H1 (cell line): ENCODE measurements at regions not wholly inside any gene's neighbourhood (a gene's known extent, or its start where the extent isn't known, plus 50 kb on each side); places are given as distances from the start of the nearest gene placed in this dataset.
"Not testable (repeated sequence)": the region's sequence is repeated elsewhere in the genome, so short reads cannot be mapped to it uniquely, and the experiment has no call there.

Source experiments
- CTCF ChIA-PET: fragments of 300-600 bp; sonication (Branson Sonifier 250); formaldehyde crosslinking; loops from one replicate; lab custom pipeline; 2021; ENCODE audit not compliant: partially characterized antibody; lab: Charles Lee
- POLR2A ChIA-PET: fragments of 300-600 bp; sonication (Branson Sonifier 250); formaldehyde crosslinking; loops from one replicate; lab custom pipeline; 2021; ENCODE audit warnings: inconsistent platforms; ENCODE audit not compliant: partially characterized antibody; lab: Charles Lee
- DNase-seq, 2 experiments: peaks; one replicate each; pipeline versions ENCODE4 v3.0.0 to v3.0.0-alpha.2; 2010 to 2022; ENCODE audit warnings: low spot score in 2 of 2, low read depth in 1 of 2, mixed read lengths in 1 of 2
- FAIRE-seq: peaks from 2 replicates; lab custom pipeline; 2011; peaks lifted over from hg19 to GRCh38; lab: Jason Lieb, UNC
- H2AFZ ChIP-seq: 2 replicates; pipeline ENCODE4 v1.8.1; 2012; ENCODE audit warnings: low read length, inconsistent platforms
- H2AK5ac ChIP-seq: 2 replicates; pipeline ENCODE4 v1.6.1; 2013; ENCODE audit warnings: low read depth, low read length
- H2BK120ac ChIP-seq: replicated peaks from 2 replicates; pipeline ENCODE3; 2013; ENCODE audit warnings: low read depth, low read length, inconsistent platforms
- H2BK12ac ChIP-seq: 2 replicates; pipeline ENCODE4 v1.6.1; 2013; ENCODE audit warnings: low read depth, low read length
- H2BK15ac ChIP-seq: 2 replicates; pipeline ENCODE4 v1.6.1; 2013; ENCODE audit warnings: low read length
- H2BK20ac ChIP-seq: 2 replicates; pipeline ENCODE4 v1.6.1; 2013; ENCODE audit warnings: low read length
- H2BK5ac ChIP-seq: 2 replicates; pipeline ENCODE4 v1.6.1; 2013; ENCODE audit warnings: low read depth, low read length
- H3K14ac ChIP-seq: 2 replicates; pipeline ENCODE4 v1.6.1; 2013; ENCODE audit warnings: inconsistent platforms; ENCODE audit not compliant: insufficient read length
- H3K18ac ChIP-seq: 2 replicates; pipeline ENCODE4 v1.6.1; 2013; ENCODE audit warnings: low read length; ENCODE audit errors: extremely low read depth
- H3K23ac ChIP-seq: 2 replicates; pipeline ENCODE4 v1.6.1; 2013; ENCODE audit warnings: inconsistent platforms; ENCODE audit not compliant: insufficient read length
- H3K23me2 ChIP-seq: 2 replicates; pipeline ENCODE4 v1.6.1; 2013; ENCODE audit warnings: low read depth, low read length
- H3K27ac ChIP-seq: 2 replicates; pipeline ENCODE4 v1.6.1; 2011; ENCODE audit warnings: low read depth, low read length, inconsistent platforms
- H3K27me3 ChIP-seq, 4 experiments: replicated peaks in 1 of 4; 1 replicate in 1 of 4; 2 replicates in 3 of 4; pipeline versions ENCODE4 v1.6.1 to v1.8.1; 2011 to 2013; ENCODE audit warnings: low read length in 3 of 4, mild to moderate bottlenecking in 3 of 4, inconsistent platforms in 2 of 4, mixed read lengths in 2 of 4, moderate library complexity in 1 of 4; ENCODE audit not compliant: control insufficient read depth in 3 of 4, insufficient read depth in 3 of 4; ENCODE audit errors: extremely low read depth in 1 of 4
- H3K36me3 ChIP-seq, 4 experiments: 2 replicates each; pipeline versions ENCODE4 v1.6.1 to v1.8.1; 2011 to 2013; ENCODE audit warnings: mild to moderate bottlenecking in 4 of 4, low read length in 3 of 4, moderate library complexity in 2 of 4, control low read depth in 1 of 4, inconsistent platforms in 1 of 4; ENCODE audit not compliant: insufficient read depth in 4 of 4, control insufficient read depth in 2 of 4
- H3K4ac ChIP-seq: replicated peaks from 2 replicates; pipeline ENCODE3; 2013; ENCODE audit warnings: low read length, low read depth, mixed read lengths, inconsistent platforms; ENCODE audit not compliant: insufficient read length
- H3K4me1 ChIP-seq, 4 experiments: replicated peaks in 1 of 4; 1 replicate in 1 of 4; 2 replicates in 3 of 4; pipeline versions ENCODE4 v1.6.1 to v1.8.1; 2011 to 2013; ENCODE audit warnings: low read length in 3 of 4, inconsistent platforms in 2 of 4, mixed read lengths in 1 of 4; ENCODE audit not compliant: insufficient read depth in 4 of 4, control insufficient read depth in 3 of 4
- H3K4me2 ChIP-seq, 2 experiments: 2 replicates each; pipeline versions ENCODE4 v1.6.1 to v1.8.1; 2011 to 2013; ENCODE audit warnings: low read depth in 2 of 2, low read length in 2 of 2, control low read depth in 1 of 2, inconsistent platforms in 1 of 2, mild to moderate bottlenecking in 1 of 2; ENCODE audit not compliant: insufficient read depth in 1 of 2
- H3K4me3 ChIP-seq, 4 experiments: fragments of 200-600, 300-600 bp in 1 of 4; sonication (generic), shearing (Covaris generic), sonication (Bioruptor Twin) in 1 of 4; 2 replicates each; pipeline versions ENCODE4 v1.5.1 to v1.8.1; 2011 to 2016; ENCODE audit warnings: low read length in 4 of 4, low read depth in 3 of 4, control low read depth in 2 of 4, inconsistent platforms in 2 of 4, mild to moderate bottlenecking in 2 of 4, mixed read lengths in 1 of 4, moderate library complexity in 1 of 4; ENCODE audit not compliant: insufficient read depth in 2 of 4; ENCODE audit errors: extremely low read depth in 1 of 4
- H3K56ac ChIP-seq: replicated peaks from 2 replicates; pipeline ENCODE3; 2013; ENCODE audit warnings: low read depth, mild to moderate bottlenecking, mixed read lengths, low read length, inconsistent platforms; ENCODE audit not compliant: insufficient read length
- H3K79me1 ChIP-seq: 2 replicates; pipeline ENCODE4 v1.6.1; 2013; ENCODE audit warnings: low read depth, low read length, control low read depth
- H3K79me2 ChIP-seq, 2 experiments: 2 replicates each; pipeline versions ENCODE4 v1.6.1 to v1.8.1; 2012 to 2013; ENCODE audit warnings: low read length in 2 of 2, mild to moderate bottlenecking in 2 of 2, inconsistent platforms in 1 of 2; ENCODE audit not compliant: insufficient read depth in 2 of 2, control insufficient read depth in 1 of 2
- H3K9ac ChIP-seq, 4 experiments: replicated peaks in 1 of 4; 1 replicate in 1 of 4; 2 replicates in 3 of 4; pipeline versions ENCODE4 v1.6.1 to v1.8.1; 2011 to 2013; ENCODE audit warnings: low read depth in 3 of 4, low read length in 3 of 4, control low read depth in 2 of 4, mild to moderate bottlenecking in 2 of 4, moderate library complexity in 2 of 4, inconsistent platforms in 1 of 4; ENCODE audit errors: extremely low read depth in 1 of 4
- H3K9me3 ChIP-seq, 2 experiments: 2 replicates each; pipeline versions ENCODE4 v1.6.1 to v1.8.1; 2012 to 2013; ENCODE audit warnings: mild to moderate bottlenecking in 2 of 2, moderate library complexity in 2 of 2, control low read depth in 1 of 2, inconsistent platforms in 1 of 2, low read depth in 1 of 2, low read length in 1 of 2, mixed read lengths in 1 of 2; ENCODE audit not compliant: insufficient read depth in 2 of 2
- H4K20me1 ChIP-seq, 2 experiments: replicated peaks in 1 of 2; 2 replicates each; pipeline versions ENCODE3 to v1.8.1; 2011 to 2013; ENCODE audit warnings: inconsistent platforms in 2 of 2, low read length in 2 of 2, mild to moderate bottlenecking in 1 of 2; ENCODE audit not compliant: insufficient read depth in 2 of 2, control insufficient read depth in 1 of 2
- H4K5ac ChIP-seq: 2 replicates; pipeline ENCODE4 v1.6.1; 2013; ENCODE audit warnings: low read length, low read depth, mixed read lengths, inconsistent platforms; ENCODE audit not compliant: insufficient read length
- H4K8ac ChIP-seq: 2 replicates; pipeline ENCODE4 v1.8.0; 2013; ENCODE audit warnings: mild to moderate bottlenecking, moderate library complexity, low read length, inconsistent platforms; ENCODE audit not compliant: insufficient read depth; ENCODE audit errors: extremely low read depth
- H4K91ac ChIP-seq: replicated peaks from 2 replicates; pipeline ENCODE3; 2013; ENCODE audit warnings: low read length, mixed read lengths, inconsistent platforms; ENCODE audit not compliant: insufficient read length
- WGBS, 2 experiments: shearing (Covaris generic) in 1 of 2; methylation state at CpG; one replicate each; pipeline versions ENCODE4 v1.1.6 to v1.1.7; 2013 to 2015; ENCODE audit warnings: low lambda C conversion rate in 2 of 2, mixed read lengths in 2 of 2, inconsistent platforms in 1 of 2, low coverage in 1 of 2, missing lambda C conversion rate in 1 of 2; ENCODE audit not compliant: insufficient replicate concordance in 2 of 2, insufficient coverage in 1 of 2, insufficient read length in 1 of 2; ENCODE audit errors: extremely low coverage in 1 of 2, missing lambda C conversion rate in 1 of 2; 5-methylcytosine and 5-hydroxymethylcytosine counted together

- H3K18ac ChIP-seq, H3K14ac ChIP-seq, H3K4me2 ChIP-seq, H2AFZ ChIP-seq, H3K9ac ChIP-seq, H3K79me1 ChIP-seq, H3K4me1 ChIP-seq, H3K23me2 ChIP-seq, H3K9me3 ChIP-seq, H3K4me3 ChIP-seq, H2BK12ac ChIP-seq, H4K8ac ChIP-seq, H3K79me2 ChIP-seq, H3K23ac ChIP-seq, POLR2A ChIA-PET, H4K5ac ChIP-seq, H2BK20ac ChIP-seq, H4K91ac ChIP-seq, DNase-seq, H3K27me3 ChIP-seq, H2BK15ac ChIP-seq, H3K56ac ChIP-seq, H2AK5ac ChIP-seq, H2BK5ac ChIP-seq, FAIRE-seq, H2BK120ac ChIP-seq, H3K27ac ChIP-seq, H3K36me3 ChIP-seq, H4K20me1 ChIP-seq, H3K4ac ChIP-seq: not testable (repeated sequence)
- CTCF ChIA-PET: interaction anchor here (1.3 kb wide), 1 partner anchor 184 kb away, joined by 5 read pairs; no protein-coding TSS in a partner anchor
- 88% methylated on average over 3 of the region's 3 CpGs; no CpG with 5 or more reads in 1 of the 2 experiments for WGBS, 2 experiments
Observed at GRCh38 chr5:108444130-108444529, 62.2 kb upstream of the FBXL17 start.

GRCh38 chr5:108442063-108442651, 60.3 kb upstream of the FBXL17 start:
- H3K4me2 ChIP-seq, H4K20me1 ChIP-seq, H2AK5ac ChIP-seq, H3K18ac ChIP-seq, H2AFZ ChIP-seq, H3K23me2 ChIP-seq, CTCF ChIA-PET, FAIRE-seq, H3K14ac ChIP-seq, H4K91ac ChIP-seq, H4K8ac ChIP-seq, H3K4me1 ChIP-seq, H2BK20ac ChIP-seq, H2BK120ac ChIP-seq, H3K27ac ChIP-seq, H3K4me3 ChIP-seq, H3K27me3 ChIP-seq, H4K5ac ChIP-seq, DNase-seq, H3K4ac ChIP-seq, H3K36me3 ChIP-seq, H3K23ac ChIP-seq, H3K79me2 ChIP-seq, H3K9me3 ChIP-seq, H2BK5ac ChIP-seq, H3K9ac ChIP-seq, H2BK12ac ChIP-seq, H3K79me1 ChIP-seq, POLR2A ChIA-PET, H3K56ac ChIP-seq, H2BK15ac ChIP-seq: not testable (repeated sequence)
- 93% methylated on average over 19 of the region's 24 CpGs; no CpG with 5 or more reads in 1 of the 2 experiments for WGBS, 2 experiments
